GM19467 (cell line): ENCODE measurements at regions not wholly inside any gene's neighbourhood (a gene's known extent, or its start where the extent isn't known, plus 50 kb on each side); places are given as distances from the start of the nearest gene placed in this dataset.
"Not testable (repeated sequence)": the region's sequence is repeated elsewhere in the genome, so short reads cannot be mapped to it uniquely, and the experiment has no call there.

ENCODE experiments used
- ATAC-seq: cut with Tn5 transposase; IDR thresholded peaks from one replicate; pipeline ENCODE4 v1.9.1; 2021; ENCODE audit warnings: mild to moderate bottlenecking, moderate library complexity; ENCODE audit not compliant: unreplicated experiment

GRCh38 chr5:4579679-4580078, 560.5 kb upstream of the ADAMTS16 start:
- no peak for ATAC-seq

GRCh38 chr5:4580772-4581171, 559.4 kb upstream of the ADAMTS16 start:
- no peak for ATAC-seq

GRCh38 chr5:4581289-4581688, 558.8 kb upstream of the ADAMTS16 start:
- ATAC-seq, result no peak

GRCh38 chr5:4584982-4585381, 555.1 kb upstream of the ADAMTS16 start:
- no peak for ATAC-seq

GRCh38 chr5:4613440-4613839, 526.7 kb upstream of the ADAMTS16 start:
- ATAC-seq, result no peak

GRCh38 chr5:4614088-4614487, 526.0 kb upstream of the ADAMTS16 start:
- no peak for ATAC-seq

GRCh38 chr5:4615369-4615768, 524.8 kb upstream of the ADAMTS16 start:
- not testable (repeated sequence) for ATAC-seq

GRCh38 chr5:4625206-4625896, 514.8 kb upstream of the ADAMTS16 start:
- no peak for ATAC-seq

GRCh38 chr5:4627131-4627530, 513.0 kb upstream of the ADAMTS16 start:
- no peak for ATAC-seq

GRCh38 chr5:4627929-4628328, 512.2 kb upstream of the ADAMTS16 start:
- ATAC-seq, result no peak

- ATAC-seq, result no peak
Measured at GRCh38 chr5:4628645-4629385, 511.3 kb upstream of the ADAMTS16 start.

GRCh38 chr5:4630031-4630430, 510.1 kb upstream of the ADAMTS16 start:
- ATAC-seq, result no peak

- ATAC-seq, result no peak
Measured at GRCh38 chr5:4634342-4634741, 505.8 kb upstream of the ADAMTS16 start.

GRCh38 chr5:4636378-4636777, 503.8 kb upstream of the ADAMTS16 start:
- ATAC-seq, result no peak

- ATAC-seq, result no peak
Measured at GRCh38 chr5:4639946-4640345, 500.2 kb upstream of the ADAMTS16 start.

- ATAC-seq, result no peak
Measured at GRCh38 chr5:4640795-4641194, 499.3 kb upstream of the ADAMTS16 start.

- ATAC-seq, result no peak
Measured at GRCh38 chr5:4642525-4642924, 497.6 kb upstream of the ADAMTS16 start.

GRCh38 chr5:4643190-4643589, 496.9 kb upstream of the ADAMTS16 start:
- ATAC-seq, result no peak

GRCh38 chr5:4643960-4644359, 496.2 kb upstream of the ADAMTS16 start:
- ATAC-seq, result no peak

- no peak for ATAC-seq
Measured at GRCh38 chr5:4646715-4647375, 493.3 kb upstream of the ADAMTS16 start.

- ATAC-seq, result no peak
Measured at GRCh38 chr5:4647955-4648354, 492.2 kb upstream of the ADAMTS16 start.
